ENCODE measurements at regions not wholly inside any gene's neighbourhood (a gene's known extent, or its start where the extent isn't known, plus 50 kb on each side); places are given as distances from the start of the nearest gene placed in this dataset.

GRCh38 chr5:56589481-56589860 is 225.9 kb upstream of the MAP3K1 start:
- no peak for TF ChIP-seq CTCF (IDR thresholded peaks at IDR 0.05; ENCODE audit: extremely low read depth, insufficient read depth, missing control alignments)
- in situ Hi-C loops (cut with MboI; ENCODE audit: low pct_unique_long_range_greater_than_20kb, low sequenced_read_pairs, unreplicated experiment) = no loop called here
- no peak for DNase-seq (ENCODE audit: low spot score)

GRCh38 chr5:56588636-56589480 is 226.5 kb upstream of the MAP3K1 start:
- peak; percentile 78 for DNase-seq (ENCODE audit: low spot score)
- no peak for TF ChIP-seq CTCF (IDR thresholded peaks at IDR 0.05; ENCODE audit: extremely low read depth, insufficient read depth, missing control alignments)
- in situ Hi-C loops (cut with MboI; ENCODE audit: low pct_unique_long_range_greater_than_20kb, low sequenced_read_pairs, unreplicated experiment) = no loop called here

- in situ Hi-C loops (cut with MboI; ENCODE audit: low pct_unique_long_range_greater_than_20kb, low sequenced_read_pairs, unreplicated experiment) = no loop called here
- no peak for TF ChIP-seq CTCF (IDR thresholded peaks at IDR 0.05; ENCODE audit: extremely low read depth, insufficient read depth, missing control alignments)
- no peak for DNase-seq (ENCODE audit: low spot score)
Measured at GRCh38 chr5:56588131-56588487, 227.2 kb upstream of the MAP3K1 start.

GRCh38 chr5:56587381-56588130 is 227.8 kb upstream of the MAP3K1 start:
- no peak for TF ChIP-seq CTCF (IDR thresholded peaks at IDR 0.05; ENCODE audit: extremely low read depth, insufficient read depth, missing control alignments)
- no peak for DNase-seq (ENCODE audit: low spot score)
- in situ Hi-C loops (cut with MboI; ENCODE audit: low pct_unique_long_range_greater_than_20kb, low sequenced_read_pairs, unreplicated experiment) = no loop called here

GRCh38 chr5:56585999-56586691 is 229.2 kb upstream of the MAP3K1 start:
- TF ChIP-seq CTCF (IDR thresholded peaks at IDR 0.05; ENCODE audit: extremely low read depth, insufficient read depth, missing control alignments) = no peak
- DNase-seq (ENCODE audit: low spot score) = no peak
- in situ Hi-C loops (cut with MboI; ENCODE audit: low pct_unique_long_range_greater_than_20kb, low sequenced_read_pairs, unreplicated experiment) = no loop called here

- DNase-seq (ENCODE audit: low spot score) = no peak
- TF ChIP-seq CTCF (IDR thresholded peaks at IDR 0.05; ENCODE audit: extremely low read depth, insufficient read depth, missing control alignments) = no peak
- in situ Hi-C loops (cut with MboI; ENCODE audit: low pct_unique_long_range_greater_than_20kb, low sequenced_read_pairs, unreplicated experiment) = no loop called here
Measured at GRCh38 chr5:56585461-56585860, 229.9 kb upstream of the MAP3K1 start.

Data from GM13977 (cell line).